ENCODE measurements at regions not wholly inside any gene's neighbourhood (a gene's known extent, or its start where the extent isn't known, plus 50 kb on each side); places are given as distances from the start of the nearest gene placed in this dataset.

- TF ChIP-seq CTCF (IDR thresholded peaks at IDR 0.05) (no peak), POLR2AphosphoS5 (IDR thresholded peaks at IDR 0.05) (no peak), POLR2A (IDR thresholded peaks at IDR 0.05) (no peak), EP300 (IDR thresholded peaks at IDR 0.05) (no peak)
Measured at GRCh38 chr16:22979038-22979437, 165.1 kb downstream of the HS3ST2 start.
